Omental fat pad (tissue), 3 donors: ENCODE measurements at regions not wholly inside any gene's neighbourhood (a gene's known extent, or its start where the extent isn't known, plus 50 kb on each side); places are given as distances from the start of the nearest gene placed in this dataset.

Experiments
- ATAC-seq: fragments of 150-250 bp; one replicate; pipeline ENCODE4 v1.9.1; 2016; ENCODE audit warnings: mild to moderate bottlenecking, moderate library complexity; ENCODE audit not compliant: low FRiP score
- DNase-seq: peaks from one replicate; pipeline ENCODE4 v3.0.0-alpha.2; 2019; ENCODE audit warnings: low spot score
- CTCF ChIP-seq, 3 donors: fragments of 450-650 bp; IDR thresholded peaks; one replicate each; pipeline ENCODE4 v1.5.1; 2016 to 2017; ENCODE audit warnings: antibody characterized with exemption in 3 of 3, mild to moderate bottlenecking in 3 of 3, moderate library complexity in 2 of 3

GRCh38 chr3:166488977-166489672, 651.9 kb upstream of the BCHE start:
- no peak for TF ChIP-seq CTCF (IDR thresholded peaks at IDR 0.05)
- ATAC-seq (no peak), DNase-seq (no peak)

GRCh38 chr3:166484470-166484869, 647.2 kb upstream of the BCHE start:
- TF ChIP-seq CTCF (IDR thresholded peaks at IDR 0.05): no peak
- ATAC-seq: no peak

GRCh38 chr3:166481340-166481739, 644.1 kb upstream of the BCHE start:
- ATAC-seq: no peak
- no peak for TF ChIP-seq CTCF (IDR thresholded peaks at IDR 0.05)
- no peak for DNase-seq

More at GRCh38 chr3:166484470-166484869, 647.2 kb upstream of the BCHE start:
- DNase-seq: no peak

GRCh38 chr3:166478356-166478755, 641.1 kb upstream of the BCHE start:
- DNase-seq (no peak), ATAC-seq (no peak)
- TF ChIP-seq CTCF (IDR thresholded peaks at IDR 0.05): no peak

GRCh38 chr3:166473501-166473900, 636.3 kb upstream of the BCHE start:
- no peak for DNase-seq
- TF ChIP-seq CTCF (IDR thresholded peaks at IDR 0.05): no peak
- no peak for ATAC-seq

GRCh38 chr3:166472015-166472414, 634.8 kb upstream of the BCHE start:
- DNase-seq: no peak
- no peak for ATAC-seq
- TF ChIP-seq CTCF (IDR thresholded peaks at IDR 0.05): no peak

GRCh38 chr3:166471074-166471767, 634.0 kb upstream of the BCHE start:
- DNase-seq (no peak), ATAC-seq (no peak)
- TF ChIP-seq CTCF (IDR thresholded peaks at IDR 0.05): no peak
